CD8-positive, alpha-beta memory T cell (primary cell): ENCODE measurements at regions not wholly inside any gene's neighbourhood (a gene's known extent, or its start where the extent isn't known, plus 50 kb on each side); places are given as distances from the start of the nearest gene placed in this dataset.

Source experiments
- CTCF ChIA-PET: fragments of 350-600 bp; sonication (Branson Sonifier 250); formaldehyde crosslinking; loops from one replicate; lab custom pipeline; 2021; ENCODE audit warnings: antibody characterized with exemption; lab: Charles Lee
- POLR2A ChIA-PET: fragments of 350-600 bp; sonication (Branson Sonifier 250); formaldehyde crosslinking; loops from one replicate; lab custom pipeline; 2021; ENCODE audit warnings: antibody characterized with exemption; lab: Charles Lee
- DNase-seq, 5 donors: peaks; one replicate each; pipeline versions ENCODE4 v3.0.0 to v3.0.0-alpha.2; 2020 to 2022; ENCODE audit warnings: mixed read lengths in 1 of 5
- H3K27ac ChIP-seq: one replicate; pipeline ENCODE4 v1.7.0; 2013; ENCODE audit warnings: low read depth, mild to moderate bottlenecking, low read length, moderate library complexity
- H3K27me3 ChIP-seq: 2 replicates; pipeline ENCODE4 v1.7.0; 2013; ENCODE audit warnings: low read length, mild to moderate bottlenecking; ENCODE audit not compliant: insufficient read depth, poor library complexity, severe bottlenecking
- H3K36me3 ChIP-seq: 2 replicates; pipeline ENCODE4 v1.7.0; 2013; ENCODE audit warnings: mild to moderate bottlenecking, low read length, moderate library complexity; ENCODE audit not compliant: insufficient read depth
- H3K4me1 ChIP-seq: 2 replicates; pipeline ENCODE4 v1.7.0; 2013; ENCODE audit warnings: mild to moderate bottlenecking, low read length, moderate library complexity; ENCODE audit not compliant: insufficient read depth
- H3K4me3 ChIP-seq: 2 replicates; pipeline ENCODE4 v1.7.0; 2013; ENCODE audit warnings: mild to moderate bottlenecking, low read length
- H3K9me3 ChIP-seq: 2 replicates; pipeline ENCODE4 v1.7.0; 2013; ENCODE audit warnings: mild to moderate bottlenecking, low read length
- H3K27ac Mint-ChIP-seq, 8 donors: one replicate each; pipeline ENCODE4 v1.8.0; 2020 to 2021; ENCODE audit warnings: mixed read lengths in 8 of 8, mild to moderate bottlenecking in 6 of 8, inconsistent platforms in 3 of 8, moderate library complexity in 3 of 8
- H3K27me3 Mint-ChIP-seq, 2 donors: one replicate each; pipeline ENCODE4 v1.8.0; 2020 to 2021; ENCODE audit warnings: mixed read lengths in 2 of 2, mild to moderate bottlenecking in 1 of 2, moderate library complexity in 1 of 2
- H3K36me3 Mint-ChIP-seq, 3 donors: one replicate each; pipeline ENCODE4 v1.8.0; 2020 to 2021; ENCODE audit warnings: mixed read lengths in 3 of 3, inconsistent platforms in 1 of 3, mild to moderate bottlenecking in 1 of 3
- H3K4me1 Mint-ChIP-seq, 3 donors: one replicate each; pipeline ENCODE4 v1.8.0; 2020 to 2021; ENCODE audit warnings: mixed read lengths in 3 of 3, inconsistent platforms in 1 of 3, mild to moderate bottlenecking in 1 of 3
- H3K4me3 Mint-ChIP-seq, 7 donors: one replicate each; pipeline ENCODE4 v1.8.0; 2020 to 2021; ENCODE audit warnings: mixed read lengths in 7 of 7, mild to moderate bottlenecking in 6 of 7, moderate library complexity in 4 of 7, inconsistent platforms in 2 of 7
- H3K9me3 Mint-ChIP-seq, 5 donors: one replicate each; pipeline ENCODE4 v1.8.0; 2020 to 2022; ENCODE audit warnings: mixed read lengths in 5 of 5, mild to moderate bottlenecking in 3 of 5, moderate library complexity in 2 of 5, inconsistent platforms in 1 of 5

DNA sequence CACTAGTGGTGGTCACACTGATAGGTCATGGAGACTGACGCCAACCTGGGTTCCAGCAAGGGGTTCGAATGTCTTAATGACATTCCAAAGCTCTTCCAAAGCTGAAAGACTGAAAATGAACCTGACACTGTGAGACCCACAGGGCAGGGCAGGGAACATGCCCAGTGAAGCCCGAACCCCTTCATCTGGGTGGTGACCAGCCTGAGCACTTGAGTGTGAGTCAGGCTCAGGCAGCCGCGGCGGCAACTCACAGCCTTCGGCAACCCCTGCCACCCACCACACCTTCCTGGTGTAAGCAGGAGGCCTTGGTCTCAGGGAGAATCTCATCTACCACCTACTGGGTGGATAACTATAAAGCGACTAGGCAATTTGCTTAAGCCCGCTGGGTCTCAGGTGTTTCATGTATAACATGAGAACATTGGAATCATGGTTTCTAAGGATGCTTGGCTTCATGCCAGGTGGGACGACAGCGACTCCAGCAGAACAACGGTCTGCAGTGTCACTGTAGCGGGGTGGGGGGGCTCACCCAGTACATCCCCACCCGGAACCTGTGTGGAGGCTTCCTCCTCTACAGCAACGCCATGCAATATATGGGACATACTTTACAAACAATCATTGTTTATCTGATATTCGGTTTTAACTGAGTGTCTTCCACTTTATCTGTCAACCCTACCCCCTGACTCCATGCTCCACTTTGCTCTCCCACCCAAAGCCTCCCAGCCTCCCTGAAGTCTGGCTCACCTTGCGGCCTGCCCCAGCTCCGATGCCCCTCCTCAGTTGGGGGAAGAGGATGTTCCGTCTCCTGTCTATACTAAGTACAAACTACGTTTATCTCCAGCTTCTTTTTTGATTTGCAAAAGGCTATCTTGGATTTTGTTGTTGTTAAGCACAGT, 125.0 kb upstream of the MEF2A start:
- Mint-ChIP-seq H3K4me3 (peak overlapping the region in 1 of 7 donors; percentile 44), H3K36me3 (no peaks in the 10 kb centered on the region), H3K9me3 (peaks cover 0 to 1% (median 0%) of the 10 kb centered on the region in 5 donors), H3K27me3 (peaks cover 4 to 7% of the 10 kb centered on the region in 2 donors), H3K4me1 (peaks cover 13 to 27% (median 23%) of the 10 kb centered on the region in 3 donors), H3K27ac (no peak overlapping the region)
- H3K36me3 ChIP-seq = no peaks in the 10 kb centered on the region
- no peak for DNase-seq
- H3K27me3 ChIP-seq = no peaks in the 10 kb centered on the region
- ChIA-PET CTCF (no interaction called here), POLR2A (no interaction called here)
- H3K9me3 ChIP-seq = no peaks in the 10 kb centered on the region
- no peak overlapping the region for H3K27ac ChIP-seq
- H3K4me3 ChIP-seq = no peak overlapping the region
- peaks cover 47% of the 10 kb centered on the region for H3K4me1 ChIP-seq

DNA sequence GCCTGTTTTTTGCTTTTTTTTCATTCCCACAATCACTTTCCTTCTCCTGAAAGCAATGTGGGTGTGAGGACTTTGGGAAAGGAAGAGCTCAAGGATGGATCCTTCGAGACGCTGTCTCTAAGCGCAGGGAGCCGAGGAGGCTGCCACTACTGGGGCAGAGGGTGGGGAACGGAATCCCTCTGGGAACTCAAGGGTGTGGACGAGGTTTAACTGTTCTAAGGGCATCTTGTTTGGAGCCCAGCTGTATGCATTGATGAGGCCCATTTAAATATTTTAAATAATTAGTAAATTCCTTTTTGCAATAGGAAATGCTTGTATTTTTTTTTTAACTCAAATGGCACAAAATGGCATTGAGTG, 124.4 kb upstream of the MEF2A start:
- Histone ChIP-seq H3K4me3 (no peak overlapping the region), H3K4me1 (peaks cover 48% of the 10 kb centered on the region), H3K27ac (no peak overlapping the region), H3K36me3 (no peaks in the 10 kb centered on the region), H3K9me3 (no peaks in the 10 kb centered on the region), H3K27me3 (no peaks in the 10 kb centered on the region)
- H3K27ac Mint-ChIP-seq = no peak overlapping the region
- no peak overlapping the region for H3K4me3 Mint-ChIP-seq
- ChIA-PET CTCF (no interaction called here), POLR2A (no interaction called here)
- H3K27me3 Mint-ChIP-seq = peaks cover 4 to 7% of the 10 kb centered on the region in 2 donors
- peaks cover 13 to 27% (median 23%) of the 10 kb centered on the region in 3 donors for H3K4me1 Mint-ChIP-seq
- H3K9me3 Mint-ChIP-seq = peaks cover 0 to 2% (median 0%) of the 10 kb centered on the region in 5 donors
- no peak for DNase-seq
- no peaks in the 10 kb centered on the region for H3K36me3 Mint-ChIP-seq

DNA sequence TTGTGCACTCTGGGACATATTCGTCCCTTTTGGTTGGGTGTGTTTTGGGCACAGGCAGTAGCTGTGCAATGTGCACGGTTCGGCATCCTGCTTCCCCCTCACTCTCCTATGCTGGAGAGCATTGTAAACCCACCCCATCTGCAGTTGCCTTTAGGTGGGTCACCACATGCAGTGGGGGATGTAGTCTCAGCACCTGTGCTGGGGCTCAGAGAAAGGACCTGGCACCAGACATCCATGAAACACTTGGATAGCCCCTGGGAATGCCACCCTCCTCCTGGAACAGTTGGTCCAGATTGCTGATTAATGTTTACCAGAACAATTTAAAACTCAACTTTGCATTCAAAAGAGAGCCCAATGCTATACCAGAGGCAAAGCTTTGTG, 123.9 kb upstream of the MEF2A start:
- H3K27ac Mint-ChIP-seq = peak overlapping the region in 1 of 8 donors; percentile 26
- peaks cover 13 to 27% (median 23%) of the 10 kb centered on the region in 3 donors for H3K4me1 Mint-ChIP-seq
- no peak overlapping the region for H3K4me3 ChIP-seq
- no peaks in the 10 kb centered on the region for H3K36me3 ChIP-seq
- POLR2A ChIA-PET = no interaction called here
- peaks cover 0 to 2% (median 0%) of the 10 kb centered on the region in 5 donors for H3K9me3 Mint-ChIP-seq
- CTCF ChIA-PET = no interaction called here
- no peaks in the 10 kb centered on the region for H3K27me3 ChIP-seq
- H3K27ac ChIP-seq = no peak overlapping the region
- DNase-seq = no peak
- H3K4me3 Mint-ChIP-seq = no peak overlapping the region
- H3K36me3 Mint-ChIP-seq = no peaks in the 10 kb centered on the region
- H3K9me3 ChIP-seq = no peaks in the 10 kb centered on the region
- peaks cover 4 to 9% of the 10 kb centered on the region in 2 donors for H3K27me3 Mint-ChIP-seq
- peaks cover 48% of the 10 kb centered on the region for H3K4me1 ChIP-seq

DNA sequence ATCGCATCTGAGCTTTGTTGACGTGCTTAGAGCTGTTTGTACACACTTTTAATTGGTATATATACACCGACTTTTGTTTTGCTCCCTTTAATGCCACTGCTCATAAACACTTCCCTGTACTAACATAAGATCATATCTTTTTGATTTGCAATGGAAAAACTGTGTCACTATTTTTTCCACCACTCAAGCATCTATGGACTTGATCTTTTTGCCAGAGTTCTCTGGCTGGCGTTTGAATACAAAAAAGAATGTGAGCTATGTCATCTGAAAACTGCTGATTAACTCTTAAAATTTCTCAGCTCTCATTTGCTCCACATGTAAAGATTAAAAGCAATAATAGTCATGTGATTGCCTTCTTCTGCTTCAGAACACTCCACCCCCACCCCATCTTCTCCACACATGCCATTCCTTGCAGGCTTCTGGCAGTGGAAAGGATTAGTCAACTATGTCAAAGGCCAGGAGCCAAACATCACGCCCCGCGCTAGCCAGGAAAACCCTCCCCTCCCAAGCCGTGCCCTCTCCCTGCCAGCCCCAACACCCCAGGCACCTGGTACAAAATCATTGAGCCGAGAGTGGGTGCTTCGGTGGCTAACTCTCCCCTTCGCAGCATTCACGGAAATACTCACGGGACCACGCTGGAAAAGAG, 123.4 kb upstream of the MEF2A start:
- ChIA-PET CTCF (no interaction called here), POLR2A (no interaction called here)
- no peak for DNase-seq
- peak overlapping the region in 1 of 8 donors; percentile 26 for H3K27ac Mint-ChIP-seq
- peaks cover 0 to 2% (median 0%) of the 10 kb centered on the region in 5 donors for H3K9me3 Mint-ChIP-seq
- H3K27me3 Mint-ChIP-seq = peaks cover 0 to 9% of the 10 kb centered on the region in 2 donors
- H3K4me1 Mint-ChIP-seq = peaks cover 13 to 27% (median 23%) of the 10 kb centered on the region in 3 donors
- no peaks in the 10 kb centered on the region for H3K36me3 ChIP-seq
- no peak overlapping the region for H3K4me3 Mint-ChIP-seq
- H3K4me3 ChIP-seq = no peak overlapping the region
- H3K4me1 ChIP-seq = peaks cover 48% of the 10 kb centered on the region
- H3K27ac ChIP-seq = no peak overlapping the region
- H3K9me3 ChIP-seq = no peaks in the 10 kb centered on the region
- no peaks in the 10 kb centered on the region for H3K36me3 Mint-ChIP-seq
- no peaks in the 10 kb centered on the region for H3K27me3 ChIP-seq

DNA sequence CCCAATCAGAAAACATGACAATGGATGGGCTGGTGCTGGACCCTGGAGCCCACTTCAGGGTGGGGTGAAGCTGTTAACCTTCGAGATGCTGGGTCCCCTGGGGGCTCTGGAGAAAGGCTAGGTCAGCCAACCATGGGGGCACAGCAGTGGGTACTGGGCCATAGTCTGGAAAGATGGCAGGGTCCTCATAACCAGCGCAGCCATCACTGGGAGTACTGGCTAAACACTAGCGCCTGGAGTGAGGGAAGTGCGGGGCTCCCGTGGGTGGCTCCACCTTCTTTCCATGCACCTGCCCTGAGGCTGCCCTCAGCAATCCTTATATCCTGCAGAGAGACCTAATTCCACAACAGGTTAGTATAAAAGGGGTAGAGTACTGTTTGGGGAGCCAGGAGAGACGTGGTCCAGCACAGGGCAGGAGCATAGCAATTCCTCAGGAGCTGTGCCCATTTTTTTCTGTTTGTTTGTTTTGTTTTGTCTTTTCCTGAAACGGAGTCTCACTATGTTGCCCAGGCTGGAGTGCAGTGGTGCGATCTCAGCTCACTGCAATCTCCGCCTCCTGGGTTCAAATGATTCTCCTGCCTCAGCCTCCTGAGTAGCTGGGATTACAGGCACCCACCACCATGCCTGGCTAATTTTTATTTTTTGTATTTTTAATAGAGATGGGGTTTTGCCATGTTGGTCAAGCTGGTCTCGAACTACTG, 122.6 kb upstream of the MEF2A start:
- CTCF ChIA-PET = interaction anchor here (0.7 kb wide), 1 partner anchor 28 kb away, joined by 3 read pairs; no protein-coding TSS in a partner anchor
- H3K4me1 ChIP-seq = peaks cover 41% of the 10 kb centered on the region

DNA sequence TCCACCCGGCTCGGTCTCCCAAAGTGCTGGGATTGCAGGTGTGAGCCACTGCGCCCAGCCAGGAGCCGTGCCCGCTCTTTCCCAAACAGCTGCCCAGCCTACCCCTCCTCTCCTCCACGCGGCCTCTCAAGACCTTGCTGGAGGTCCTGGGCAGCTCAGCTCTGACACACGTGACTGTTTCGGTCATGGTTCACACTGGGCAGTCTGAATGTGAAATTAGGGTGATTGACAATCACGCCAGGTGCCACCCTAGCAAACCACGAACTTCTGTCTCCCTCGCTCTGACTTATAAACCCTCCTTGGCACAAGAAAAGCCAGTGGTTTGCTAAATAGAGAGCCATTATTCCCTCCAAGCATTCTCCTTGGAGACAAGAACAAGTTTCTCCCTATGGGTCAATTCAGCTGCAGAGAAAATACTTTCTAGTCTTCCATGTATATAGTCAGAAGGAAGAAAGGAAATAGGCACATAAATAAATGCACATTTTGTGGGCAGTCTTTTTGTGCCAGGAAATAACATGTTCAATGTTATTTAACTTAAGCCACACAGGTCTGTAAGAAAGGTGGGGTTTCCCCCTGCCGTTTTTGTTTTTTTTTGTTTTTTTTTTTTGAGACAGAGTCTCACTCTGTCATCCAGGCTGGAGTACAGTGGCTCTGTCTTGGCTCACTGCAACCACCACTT, 121.9 kb upstream of the MEF2A start:
- ChIA-PET CTCF (interaction anchor here (0.7 kb wide), 1 partner anchor 27 kb away, joined by 3 read pairs; no protein-coding TSS in a partner anchor), POLR2A (no interaction called here)
- peaks cover 39% of the 10 kb centered on the region for H3K4me1 ChIP-seq
- H3K9me3 ChIP-seq = no peaks in the 10 kb centered on the region
- Mint-ChIP-seq H3K36me3 (no peaks in the 10 kb centered on the region), H3K4me1 (peaks cover 9 to 27% (median 26%) of the 10 kb centered on the region in 3 donors), H3K27ac (peak overlapping the region in 3 of 8 donors; percentile 30 to 93 (median 68)), H3K4me3 (peak overlapping the region in 2 of 7 donors; percentile 4 to 6), H3K9me3 (peaks cover 0 to 2% (median 0%) of the 10 kb centered on the region in 5 donors), H3K27me3 (peaks cover 8 to 17% of the 10 kb centered on the region in 2 donors)
- peak in 1 of 5 donors; percentile 54 for DNase-seq
- H3K4me3 ChIP-seq = no peak overlapping the region
- H3K27me3 ChIP-seq = no peaks in the 10 kb centered on the region
- no peaks in the 10 kb centered on the region for H3K36me3 ChIP-seq
- H3K27ac ChIP-seq = no peak overlapping the region

More for the DNA sequence above, 122.6 kb upstream of the MEF2A start:
- Histone ChIP-seq H3K9me3 (no peaks in the 10 kb centered on the region), H3K4me3 (no peak overlapping the region), H3K36me3 (no peaks in the 10 kb centered on the region), H3K27ac (no peak overlapping the region), H3K27me3 (no peaks in the 10 kb centered on the region)
- H3K4me1 Mint-ChIP-seq = peaks cover 13 to 30% (median 28%) of the 10 kb centered on the region in 3 donors
- no peak for DNase-seq
- H3K27me3 Mint-ChIP-seq = peaks cover 4 to 15% of the 10 kb centered on the region in 2 donors
- H3K4me3 Mint-ChIP-seq = no peak overlapping the region
- peak overlapping the region in 1 of 8 donors; percentile 29 for H3K27ac Mint-ChIP-seq
- no peaks in the 10 kb centered on the region for H3K36me3 Mint-ChIP-seq
- H3K9me3 Mint-ChIP-seq = peaks cover 0 to 2% (median 0%) of the 10 kb centered on the region in 5 donors
- POLR2A ChIA-PET = no interaction called here

DNA sequence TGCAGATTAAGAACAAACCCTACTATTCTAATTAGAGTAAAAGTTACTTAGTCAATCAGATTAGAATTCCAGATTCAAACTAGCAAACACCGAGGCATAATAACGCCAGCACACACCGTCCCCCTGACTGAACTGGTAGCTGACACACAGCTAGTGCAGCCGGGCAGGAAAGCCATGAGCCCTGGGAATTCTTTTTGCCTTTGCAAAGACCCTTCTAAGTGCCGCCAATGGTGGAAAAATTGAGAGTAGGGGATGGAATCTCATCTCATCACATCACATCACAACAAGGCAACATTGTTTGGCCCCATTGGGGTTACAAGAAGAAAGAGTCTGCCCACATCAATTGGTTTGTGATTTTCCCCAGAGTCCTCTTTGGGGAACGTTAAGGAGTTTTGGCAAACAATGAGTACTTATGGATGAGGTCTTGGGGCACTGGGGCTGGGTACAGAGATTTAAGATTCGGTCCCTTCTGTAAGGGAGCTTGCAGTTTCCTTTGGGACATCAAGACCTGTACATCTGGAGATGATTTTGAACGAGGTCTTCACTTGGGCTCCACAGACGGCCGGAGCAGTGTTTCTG, 120.4 kb upstream of the MEF2A start:
- Mint-ChIP-seq H3K4me3 (no peak overlapping the region), H3K36me3 (no peaks in the 10 kb centered on the region), H3K9me3 (peaks cover 0 to 2% (median 0%) of the 10 kb centered on the region in 5 donors), H3K27ac (no peak overlapping the region), H3K27me3 (peaks cover 8 to 17% of the 10 kb centered on the region in 2 donors), H3K4me1 (peaks cover 11 to 35% (median 31%) of the 10 kb centered on the region in 3 donors)
- Histone ChIP-seq H3K9me3 (no peaks in the 10 kb centered on the region), H3K27me3 (no peaks in the 10 kb centered on the region), H3K4me3 (no peak overlapping the region), H3K4me1 (peaks cover 39% of the 10 kb centered on the region), H3K27ac (no peak overlapping the region), H3K36me3 (no peaks in the 10 kb centered on the region)
- ChIA-PET CTCF (no interaction called here), POLR2A (interaction anchor here (1.0 kb wide), 1 partner anchor 32 kb away, joined by 3 read pairs; no protein-coding TSS in a partner anchor)
- no peak for DNase-seq
